ENCODE measurements at regions not wholly inside any gene's neighbourhood (a gene's known extent, or its start where the extent isn't known, plus 50 kb on each side); places are given as distances from the start of the nearest gene placed in this dataset.

DNA sequence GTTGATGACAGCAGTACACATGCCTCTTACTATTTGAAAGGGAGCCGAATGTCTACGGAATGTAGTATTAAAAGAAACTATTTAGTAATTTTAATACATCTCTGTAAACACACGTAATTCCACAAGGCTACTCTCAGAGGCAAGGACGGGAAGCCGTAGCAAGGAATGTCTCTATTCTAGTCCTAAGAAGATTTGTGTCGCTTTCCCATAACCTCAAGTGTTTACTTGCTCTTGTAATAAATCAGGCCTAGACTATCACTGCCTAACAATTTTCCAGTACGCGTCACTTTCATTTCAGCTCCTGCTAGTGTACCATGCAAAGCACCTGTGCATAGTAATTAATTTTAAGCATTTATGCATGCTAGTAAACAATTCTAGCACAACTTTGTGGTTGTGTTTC, 86.7 kb downstream of the OR13H1 start:
- H4K20me1 ChIP-seq (replicated peaks; ENCODE audit: control insufficient read depth, extremely low read depth, insufficient read depth, low read length) = no peaks in the 10 kb centered on the region
- no peak overlapping the region for H3K27ac ChIP-seq (ENCODE audit: insufficient read depth, low read depth, low read length)
- TF ChIP-seq GATA2 (IDR thresholded peaks at IDR 0.05; ENCODE audit: insufficient read depth, insufficient read length, low read depth, low read length) = no peak
- H2AFZ ChIP-seq (ENCODE audit: low read depth, low read length) = no peak overlapping the region
- BruUV-seq (replicated peaks) = no TSS peak
- ChIA-PET POLR2A (no interaction called here), CTCF (no interaction called here)
- no peaks in the 10 kb centered on the region for H3K79me2 ChIP-seq (ENCODE audit: control insufficient read depth, insufficient read depth, low read length)
- H3K9me3 ChIP-seq (replicated peaks; ENCODE audit: control insufficient read depth, insufficient read depth, low read length) = no peaks in the 10 kb centered on the region
- H3K36me3 ChIP-seq (ENCODE audit: control insufficient read depth in 2 of 2, extremely low read depth in 1 of 2, insufficient read depth in 2 of 2, low read length in 2 of 2) = no peaks in the 10 kb centered on the region
- H3K9me1 ChIP-seq (replicated peaks; ENCODE audit: control insufficient read depth, extremely low read depth, insufficient read depth, low read length) = no peaks in the 10 kb centered on the region
- FAIRE-seq = no peak
- H3K4me2 ChIP-seq (ENCODE audit: insufficient read depth, low read length) = no peak overlapping the region
- H3K9ac ChIP-seq (replicated peaks; ENCODE audit: extremely low read depth, insufficient read depth, low read length) = no peak overlapping the region
- intact Hi-C loops (cut with micrococcal nuclease) (no loop called here), dilution Hi-C loops (cut with MboI; ENCODE audit: extremely low pct_ligation_motif_present, low sequenced_read_pairs) (no loop called here)
- H3K4me1 ChIP-seq (ENCODE audit: control insufficient read depth, extremely low read depth, insufficient read depth, low read length) = no peaks in the 10 kb centered on the region
- H3K27me3 ChIP-seq (ENCODE audit: control insufficient read depth in 2 of 2, insufficient read depth in 2 of 2, low read length in 2 of 2) = no peaks in the 10 kb centered on the region
- DNase-seq (ENCODE audit: low read depth, low spot score) = no peak
- H3K4me3 ChIP-seq (replicated peaks in 1 of 3; ENCODE audit: insufficient read depth in 1 of 3, low read depth in 1 of 3, low read length in 3 of 3) = no peak overlapping the region

DNA sequence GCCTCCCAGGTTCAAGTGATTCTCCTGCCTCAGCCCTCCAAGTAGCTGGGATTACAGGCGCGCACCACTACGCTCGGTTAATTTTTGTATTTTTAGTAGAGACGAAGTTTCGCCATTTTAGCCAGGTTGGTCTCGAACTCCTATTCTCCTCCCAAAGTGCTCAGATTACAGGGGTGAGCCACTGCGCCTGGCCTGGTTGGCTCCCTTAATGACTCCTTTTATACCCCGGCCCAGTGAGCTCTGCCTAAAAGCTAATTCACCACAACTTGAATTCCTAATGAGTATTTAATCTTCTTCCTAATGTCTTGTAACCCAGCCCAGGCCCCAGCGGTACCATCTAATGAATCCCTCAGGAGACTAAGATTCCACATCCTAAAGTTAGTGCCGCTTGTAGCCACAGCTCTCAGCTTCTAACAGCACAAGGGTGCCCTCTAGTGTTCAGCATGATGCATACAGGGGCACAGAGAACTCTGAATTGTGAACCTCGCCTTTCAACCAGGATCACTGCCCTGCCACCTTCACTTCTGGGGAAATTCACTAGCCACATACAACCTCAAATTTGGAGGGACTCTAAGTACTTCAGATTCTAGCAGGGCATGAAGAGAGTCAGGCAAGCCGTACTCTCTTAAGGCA, 89.5 kb downstream of the OR13H1 start:
- dilution Hi-C loops (cut with MboI; ENCODE audit: extremely low pct_ligation_motif_present, low sequenced_read_pairs) (no loop called here), intact Hi-C loops (cut with micrococcal nuclease) (loop anchor here (1.0 to 2.0 kb wide), 3 partner anchors 371 to 657 kb away; no protein-coding TSS in a partner anchor)
- Histone ChIP-seq H3K4me2 (ENCODE audit: insufficient read depth, low read length) (no peak overlapping the region), H3K9ac (replicated peaks; ENCODE audit: extremely low read depth, insufficient read depth, low read length) (no peak overlapping the region), H3K27ac (ENCODE audit: insufficient read depth, low read depth, low read length) (no peak overlapping the region), H2AFZ (ENCODE audit: low read depth, low read length) (no peak overlapping the region), H3K9me3 (replicated peaks; ENCODE audit: control insufficient read depth, insufficient read depth, low read length) (no peaks in the 10 kb centered on the region), H3K9me1 (replicated peaks; ENCODE audit: control insufficient read depth, extremely low read depth, insufficient read depth, low read length) (no peaks in the 10 kb centered on the region), H3K4me3 (replicated peaks in 1 of 3; ENCODE audit: insufficient read depth in 1 of 3, low read depth in 1 of 3, low read length in 3 of 3) (no peak overlapping the region), H4K20me1 (replicated peaks; ENCODE audit: control insufficient read depth, extremely low read depth, insufficient read depth, low read length) (no peaks in the 10 kb centered on the region), H3K36me3 (ENCODE audit: control insufficient read depth in 2 of 2, extremely low read depth in 1 of 2, insufficient read depth in 2 of 2, low read length in 2 of 2) (no peaks in the 10 kb centered on the region), H3K4me1 (ENCODE audit: control insufficient read depth, extremely low read depth, insufficient read depth, low read length) (no peaks in the 10 kb centered on the region), H3K79me2 (ENCODE audit: control insufficient read depth, insufficient read depth, low read length) (no peaks in the 10 kb centered on the region), H3K27me3 (ENCODE audit: control insufficient read depth in 2 of 2, insufficient read depth in 2 of 2, low read length in 2 of 2) (no peaks in the 10 kb centered on the region)
- CTCF ChIA-PET = interaction anchor here (1.0 to 1.4 kb wide), 4 partner anchors 564 to 656 kb away, joined by 3 to 14 read pairs (median 4); no protein-coding TSS in a partner anchor
- peak; percentile 11 for DNase-seq (ENCODE audit: low read depth, low spot score)
- TF ChIP-seq, protein P1, sequence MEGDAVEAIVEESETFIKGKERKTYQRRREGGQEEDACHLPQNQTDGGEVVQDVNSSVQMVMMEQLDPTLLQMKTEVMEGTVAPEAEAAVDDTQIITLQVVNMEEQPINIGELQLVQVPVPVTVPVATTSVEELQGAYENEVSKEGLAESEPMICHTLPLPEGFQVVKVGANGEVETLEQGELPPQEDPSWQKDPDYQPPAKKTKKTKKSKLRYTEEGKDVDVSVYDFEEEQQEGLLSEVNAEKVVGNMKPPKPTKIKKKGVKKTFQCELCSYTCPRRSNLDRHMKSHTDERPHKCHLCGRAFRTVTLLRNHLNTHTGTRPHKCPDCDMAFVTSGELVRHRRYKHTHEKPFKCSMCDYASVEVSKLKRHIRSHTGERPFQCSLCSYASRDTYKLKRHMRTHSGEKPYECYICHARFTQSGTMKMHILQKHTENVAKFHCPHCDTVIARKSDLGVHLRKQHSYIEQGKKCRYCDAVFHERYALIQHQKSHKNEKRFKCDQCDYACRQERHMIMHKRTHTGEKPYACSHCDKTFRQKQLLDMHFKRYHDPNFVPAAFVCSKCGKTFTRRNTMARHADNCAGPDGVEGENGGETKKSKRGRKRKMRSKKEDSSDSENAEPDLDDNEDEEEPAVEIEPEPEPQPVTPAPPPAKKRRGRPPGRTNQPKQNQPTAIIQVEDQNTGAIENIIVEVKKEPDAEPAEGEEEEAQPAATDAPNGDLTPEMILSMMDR (IDR thresholded peaks at IDR 0.05; ENCODE audit: extremely low read depth in 1 of 2, insufficient read depth in 1 of 2, low read depth in 1 of 2, low read length in 2 of 2) = peak; percentile 51 to 61
- no peak for TF ChIP-seq JUN (IDR thresholded peaks at IDR 0.05; ENCODE audit: borderline replicate concordance, insufficient read depth, insufficient read length, low read depth)
- BruUV-seq (replicated peaks) = no TSS peak
- peak; percentile 90 for FAIRE-seq
- POLR2A ChIA-PET = no interaction called here

All from endothelial cell of umbilical vein (primary cell).